ENCODE measurements at regions not wholly inside any gene's neighbourhood (a gene's known extent, or its start where the extent isn't known, plus 50 kb on each side); places are given as distances from the start of the nearest gene placed in this dataset.

DNA sequence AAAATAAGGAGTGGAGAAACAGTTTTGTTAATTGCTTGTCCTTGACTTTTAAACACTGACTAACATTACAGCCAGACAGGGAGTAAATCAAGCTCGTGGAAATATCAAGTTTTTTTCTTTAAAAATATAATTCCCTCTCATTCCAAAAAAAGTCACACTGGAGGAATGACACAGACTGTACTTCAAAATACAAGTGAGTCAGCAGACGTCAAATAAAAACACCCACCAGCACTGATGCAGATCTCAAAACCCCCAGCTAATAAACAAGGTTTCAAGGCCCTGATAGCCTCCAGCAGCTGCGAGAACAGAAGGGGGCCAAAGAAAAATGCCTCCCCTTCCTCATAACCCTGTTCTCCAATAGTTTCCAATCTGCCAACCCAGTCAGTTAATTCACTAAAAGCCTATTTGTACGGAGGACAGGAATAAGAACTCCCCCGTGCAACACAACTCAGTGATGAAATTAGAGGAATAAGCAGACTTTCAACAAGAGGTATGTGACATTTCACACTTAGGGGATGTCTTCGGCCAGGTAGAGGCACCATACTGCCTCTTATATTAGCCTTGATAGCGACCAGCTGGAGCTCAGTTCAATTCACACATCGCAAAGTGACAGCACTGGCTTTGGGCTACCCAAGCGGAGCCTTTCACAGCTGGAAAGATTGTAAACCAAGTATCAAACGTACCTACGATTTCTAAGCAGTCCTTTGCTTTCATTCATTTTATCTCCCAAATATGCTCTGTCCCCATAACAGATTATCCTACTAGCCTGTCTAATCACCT lies 561.0 kb upstream of the KLF12 start:
- TF ChIP-seq, protein P1, sequence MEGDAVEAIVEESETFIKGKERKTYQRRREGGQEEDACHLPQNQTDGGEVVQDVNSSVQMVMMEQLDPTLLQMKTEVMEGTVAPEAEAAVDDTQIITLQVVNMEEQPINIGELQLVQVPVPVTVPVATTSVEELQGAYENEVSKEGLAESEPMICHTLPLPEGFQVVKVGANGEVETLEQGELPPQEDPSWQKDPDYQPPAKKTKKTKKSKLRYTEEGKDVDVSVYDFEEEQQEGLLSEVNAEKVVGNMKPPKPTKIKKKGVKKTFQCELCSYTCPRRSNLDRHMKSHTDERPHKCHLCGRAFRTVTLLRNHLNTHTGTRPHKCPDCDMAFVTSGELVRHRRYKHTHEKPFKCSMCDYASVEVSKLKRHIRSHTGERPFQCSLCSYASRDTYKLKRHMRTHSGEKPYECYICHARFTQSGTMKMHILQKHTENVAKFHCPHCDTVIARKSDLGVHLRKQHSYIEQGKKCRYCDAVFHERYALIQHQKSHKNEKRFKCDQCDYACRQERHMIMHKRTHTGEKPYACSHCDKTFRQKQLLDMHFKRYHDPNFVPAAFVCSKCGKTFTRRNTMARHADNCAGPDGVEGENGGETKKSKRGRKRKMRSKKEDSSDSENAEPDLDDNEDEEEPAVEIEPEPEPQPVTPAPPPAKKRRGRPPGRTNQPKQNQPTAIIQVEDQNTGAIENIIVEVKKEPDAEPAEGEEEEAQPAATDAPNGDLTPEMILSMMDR (IDR thresholded peaks at IDR 0.05) = no peak
- TF ChIP-seq, protein P2, sequence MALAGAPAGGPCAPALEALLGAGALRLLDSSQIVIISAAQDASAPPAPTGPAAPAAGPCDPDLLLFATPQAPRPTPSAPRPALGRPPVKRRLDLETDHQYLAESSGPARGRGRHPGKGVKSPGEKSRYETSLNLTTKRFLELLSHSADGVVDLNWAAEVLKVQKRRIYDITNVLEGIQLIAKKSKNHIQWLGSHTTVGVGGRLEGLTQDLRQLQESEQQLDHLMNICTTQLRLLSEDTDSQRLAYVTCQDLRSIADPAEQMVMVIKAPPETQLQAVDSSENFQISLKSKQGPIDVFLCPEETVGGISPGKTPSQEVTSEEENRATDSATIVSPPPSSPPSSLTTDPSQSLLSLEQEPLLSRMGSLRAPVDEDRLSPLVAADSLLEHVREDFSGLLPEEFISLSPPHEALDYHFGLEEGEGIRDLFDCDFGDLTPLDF (CRISPR knock-in tag; IDR thresholded peaks at IDR 0.05) = no peak
- no peak for TF ChIP-seq ZNF121 (CRISPR knock-in tag; IDR thresholded peaks at IDR 0.05)

All from WTC11 (cell line).